Fibroblast of villous mesenchyme (primary cell): ENCODE measurements at regions not wholly inside any gene's neighbourhood (a gene's known extent, or its start where the extent isn't known, plus 50 kb on each side); places are given as distances from the start of the nearest gene placed in this dataset.
"Not testable (repeated sequence)": the region's sequence is repeated elsewhere in the genome, so short reads cannot be mapped to it uniquely, and the experiment has no call there.

Experiments used
- DNase-seq: peaks from one replicate; pipeline ENCODE4 v3.0.0-alpha.2; 2010; ENCODE audit warnings: low read depth
- H3K4me3 ChIP-seq: 2 replicates; pipeline ENCODE4 v1.5.1; 2011; ENCODE audit warnings: low read depth, mild to moderate bottlenecking, low read length
- TF ChIP-seq, protein P1 (sequence below): IDR thresholded peaks from 2 replicates; pipeline ENCODE4 v1.5.1; 2012; ENCODE audit warnings: low read depth, mild to moderate bottlenecking, low read length; ENCODE audit not compliant: insufficient read depth

DNA sequence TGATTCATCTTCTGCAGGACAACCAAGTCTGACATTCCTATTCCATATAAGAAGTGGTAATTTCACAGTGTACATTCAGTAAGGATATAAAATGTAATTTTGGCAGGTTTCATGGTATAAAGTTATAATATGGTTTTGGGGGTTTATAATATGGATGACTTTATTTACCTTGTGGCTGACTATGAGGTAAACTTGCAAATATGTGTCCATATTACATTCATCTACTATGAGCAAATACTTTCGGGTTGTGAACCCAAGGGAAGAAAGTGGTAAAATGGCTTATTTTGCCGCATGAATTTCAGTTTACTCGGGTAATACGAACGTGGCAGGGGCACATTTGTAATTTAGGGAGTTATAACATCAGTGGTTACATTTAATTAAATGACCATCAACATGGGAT is 86.7 kb upstream of the TNFSF11 start:
- no peak for DNase-seq
- H3K4me3 ChIP-seq, result no peak overlapping the region
- TF ChIP-seq, protein P1, sequence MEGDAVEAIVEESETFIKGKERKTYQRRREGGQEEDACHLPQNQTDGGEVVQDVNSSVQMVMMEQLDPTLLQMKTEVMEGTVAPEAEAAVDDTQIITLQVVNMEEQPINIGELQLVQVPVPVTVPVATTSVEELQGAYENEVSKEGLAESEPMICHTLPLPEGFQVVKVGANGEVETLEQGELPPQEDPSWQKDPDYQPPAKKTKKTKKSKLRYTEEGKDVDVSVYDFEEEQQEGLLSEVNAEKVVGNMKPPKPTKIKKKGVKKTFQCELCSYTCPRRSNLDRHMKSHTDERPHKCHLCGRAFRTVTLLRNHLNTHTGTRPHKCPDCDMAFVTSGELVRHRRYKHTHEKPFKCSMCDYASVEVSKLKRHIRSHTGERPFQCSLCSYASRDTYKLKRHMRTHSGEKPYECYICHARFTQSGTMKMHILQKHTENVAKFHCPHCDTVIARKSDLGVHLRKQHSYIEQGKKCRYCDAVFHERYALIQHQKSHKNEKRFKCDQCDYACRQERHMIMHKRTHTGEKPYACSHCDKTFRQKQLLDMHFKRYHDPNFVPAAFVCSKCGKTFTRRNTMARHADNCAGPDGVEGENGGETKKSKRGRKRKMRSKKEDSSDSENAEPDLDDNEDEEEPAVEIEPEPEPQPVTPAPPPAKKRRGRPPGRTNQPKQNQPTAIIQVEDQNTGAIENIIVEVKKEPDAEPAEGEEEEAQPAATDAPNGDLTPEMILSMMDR, result no peak

DNA sequence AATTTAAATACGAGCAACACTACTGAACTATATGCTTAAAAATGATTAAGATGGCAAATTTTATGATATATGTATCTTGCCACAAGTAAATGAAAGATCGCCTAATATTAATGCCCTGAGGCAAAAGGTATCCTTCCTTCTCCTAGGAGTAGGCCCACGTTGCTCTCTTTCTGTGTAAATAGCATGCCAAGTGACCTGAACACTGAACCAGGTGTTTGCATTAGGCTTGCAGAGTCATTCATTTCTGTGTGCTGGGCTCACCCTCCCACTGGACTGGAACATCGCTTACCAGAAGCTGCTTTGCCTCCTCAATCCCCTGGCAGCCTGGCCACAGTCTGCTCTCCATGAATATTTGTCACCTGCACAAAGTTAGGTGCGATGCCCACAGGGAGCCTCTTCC is 83.3 kb upstream of the TNFSF11 start:
- no peak for DNase-seq
- TF ChIP-seq, protein P1, result no peak
- H3K4me3 ChIP-seq, result no peak overlapping the region

DNA sequence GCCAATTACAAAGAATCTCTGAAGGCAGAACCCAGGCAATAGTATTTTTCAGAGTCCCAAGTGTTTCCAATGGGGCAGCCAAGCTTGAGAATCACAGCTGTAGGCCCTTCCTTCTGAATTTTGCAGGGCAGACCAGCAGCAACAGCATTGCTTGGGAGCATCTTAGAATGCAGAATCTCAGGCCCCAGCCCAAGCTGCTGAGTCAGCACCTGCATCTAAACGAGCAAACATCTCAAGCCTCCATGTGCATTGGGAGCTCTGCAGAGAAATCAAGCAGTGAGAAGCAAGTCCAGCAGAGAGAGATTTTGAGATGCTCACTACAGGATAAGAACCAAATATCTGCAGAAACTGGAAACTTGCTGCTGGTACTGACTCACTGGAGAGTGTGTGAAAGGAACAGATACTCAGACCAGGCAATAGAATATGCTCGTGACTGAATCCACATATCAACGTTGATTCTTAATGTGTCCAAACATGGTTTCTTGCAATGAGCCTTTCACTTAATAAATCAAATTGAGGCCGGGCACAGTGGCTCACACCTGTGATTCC is 81.5 kb upstream of the TNFSF11 start:
- TF ChIP-seq, protein P1, result no peak
- no peak overlapping the region for H3K4me3 ChIP-seq
- DNase-seq, result no peak

DNA sequence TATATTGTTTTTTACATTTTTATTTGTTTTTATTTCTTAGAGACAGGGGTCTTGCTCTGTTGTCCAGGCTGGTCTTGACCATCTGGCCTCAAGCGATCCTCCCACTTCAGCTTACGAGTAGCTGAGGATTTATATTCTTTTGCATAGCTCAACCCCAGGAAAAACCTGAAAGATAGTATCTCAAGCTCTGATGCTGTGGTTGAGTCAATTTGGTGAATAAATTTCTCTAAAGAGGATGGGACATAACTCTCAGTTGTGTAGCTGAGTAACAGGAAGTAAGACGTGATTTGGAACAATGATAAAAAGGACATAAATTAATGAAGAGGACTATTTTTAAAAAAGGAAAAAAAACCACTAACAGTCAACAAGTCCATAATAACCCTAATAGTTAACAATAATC is 79.8 kb upstream of the TNFSF11 start:
- TF ChIP-seq, protein P1, result no peak
- DNase-seq, result peak; percentile 70
- H3K4me3 ChIP-seq, result no peak overlapping the region

DNA sequence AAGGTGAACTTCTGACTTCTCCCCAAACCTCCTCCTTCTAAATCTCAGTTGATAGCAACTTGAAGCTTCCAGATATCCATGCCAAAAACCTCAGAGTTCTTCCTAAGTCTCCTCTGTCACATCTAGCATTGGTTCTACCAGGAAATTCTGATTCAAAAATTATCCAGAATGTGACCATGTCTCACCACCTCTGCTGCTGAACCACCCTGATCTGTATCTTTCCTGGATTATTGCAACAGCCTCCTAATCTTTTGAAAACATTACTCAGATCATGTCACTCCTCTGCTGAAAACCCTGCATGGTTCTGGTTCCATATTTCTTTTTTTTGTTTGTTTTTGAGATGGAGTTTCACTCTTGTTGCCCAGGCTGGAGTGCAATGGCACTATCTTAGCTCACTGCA is 78.7 kb upstream of the TNFSF11 start:
- H3K4me3 ChIP-seq, result no peak overlapping the region
- DNase-seq, result peak; percentile 34
- TF ChIP-seq, protein P1, result no peak

DNA sequence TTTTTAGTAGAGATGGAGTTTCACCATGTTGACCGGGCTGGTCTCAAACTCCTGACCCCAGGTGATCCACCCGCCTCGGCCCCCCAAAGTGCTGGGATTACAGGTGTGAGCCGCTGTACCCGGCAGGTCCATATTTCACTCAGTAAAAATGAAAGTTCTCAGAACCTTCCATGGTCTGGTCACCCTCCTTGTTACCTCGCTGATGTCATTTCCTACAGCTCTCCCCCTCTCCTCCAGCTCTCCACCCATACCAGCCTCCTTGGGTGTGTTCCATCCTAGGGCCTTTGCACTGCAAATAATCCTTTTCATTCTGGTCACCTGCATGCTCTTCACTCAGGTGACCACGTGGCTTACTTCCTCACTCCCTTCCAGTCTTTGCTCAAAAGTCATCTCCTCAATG is 78.2 kb upstream of the TNFSF11 start:
- no peak overlapping the region for H3K4me3 ChIP-seq
- no peak for DNase-seq
- TF ChIP-seq, protein P1, result no peak

DNA sequence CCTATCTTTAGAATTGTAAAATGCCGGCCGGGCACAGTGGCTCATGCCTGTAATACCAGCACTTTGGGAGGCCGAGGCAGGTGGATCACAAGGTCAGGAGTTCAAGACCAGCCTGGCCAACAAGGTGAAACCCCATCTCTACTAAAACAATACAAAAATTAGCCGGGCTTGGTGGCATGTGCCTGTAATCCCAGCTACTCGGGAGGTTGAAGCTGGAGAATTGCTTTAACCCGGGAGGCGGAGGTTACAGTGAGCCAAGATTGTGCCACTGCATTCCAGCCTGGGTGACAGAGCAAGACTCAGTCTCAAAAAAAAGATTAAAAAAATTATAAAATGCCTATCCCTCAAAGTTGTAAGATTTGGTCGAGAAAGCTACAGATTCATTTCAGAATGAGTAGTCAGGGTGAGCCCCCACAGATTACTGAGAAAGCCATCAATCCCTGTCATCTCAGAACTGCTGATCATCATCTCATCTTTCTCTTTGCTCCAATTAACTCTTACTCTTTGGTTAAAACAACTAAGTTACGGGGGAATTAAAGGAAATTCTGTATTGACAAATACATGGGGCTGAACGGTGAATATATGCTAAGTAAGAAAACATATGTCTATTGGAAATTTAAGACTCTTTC is 76.9 kb upstream of the TNFSF11 start:
- not testable (repeated sequence) for H3K4me3 ChIP-seq, DNase-seq
